ENCODE measurements at regions not wholly inside any gene's neighbourhood (a gene's known extent, or its start where the extent isn't known, plus 50 kb on each side); places are given as distances from the start of the nearest gene placed in this dataset.
"Not testable (repeated sequence)": the region's sequence is repeated elsewhere in the genome, so short reads cannot be mapped to it uniquely, and the experiment has no call there.

GRCh38 chr14:34299360-34299759 lies 162.7 kb downstream of the SPTSSA start:
- no peak for DNase-seq

- no peak for DNase-seq
Measured at GRCh38 chr14:34297786-34298520, 164.1 kb downstream of the SPTSSA start.

GRCh38 chr14:34283590-34283989 lies 178.4 kb downstream of the SPTSSA start:
- no peak for DNase-seq

GRCh38 chr14:34277191-34277590 lies 184.8 kb downstream of the SPTSSA start:
- no peak for DNase-seq

- no peak for DNase-seq
Measured at GRCh38 chr14:34275530-34275929, 186.5 kb downstream of the SPTSSA start.

- no peak for DNase-seq
Measured at GRCh38 chr14:34275078-34275477, 187.0 kb downstream of the SPTSSA start.

- DNase-seq = not testable (repeated sequence)
Measured at GRCh38 chr14:34273716-34274115, 188.3 kb downstream of the SPTSSA start.

- peak; percentile 5 for DNase-seq
Measured at GRCh38 chr14:34270361-34270760, 191.7 kb downstream of the SPTSSA start.

GRCh38 chr14:34266344-34266743 lies 195.7 kb downstream of the SPTSSA start:
- no peak for DNase-seq

GRCh38 chr14:34262127-34262910 lies 199.7 kb downstream of the SPTSSA start:
- no peak for DNase-seq

GRCh38 chr14:34259996-34260395 lies 202.0 kb downstream of the SPTSSA start:
- DNase-seq = no peak

GRCh38 chr14:34258318-34258717 lies 203.7 kb downstream of the SPTSSA start:
- DNase-seq = peak; percentile 3

GRCh38 chr14:34257505-34257904 lies 204.5 kb downstream of the SPTSSA start:
- no peak for DNase-seq

GRCh38 chr14:34256223-34256622 lies 205.8 kb downstream of the SPTSSA start:
- no peak for DNase-seq

- no peak for DNase-seq
Measured at GRCh38 chr14:34254571-34254970, 207.5 kb downstream of the SPTSSA start.

GRCh38 chr14:34254031-34254430 lies 208.0 kb downstream of the SPTSSA start:
- no peak for DNase-seq

- peak; percentile 87 for DNase-seq
Measured at GRCh38 chr14:34252227-34252626, 209.8 kb downstream of the SPTSSA start.

GRCh38 chr14:34251662-34252061 lies 210.4 kb downstream of the SPTSSA start:
- peak; percentile 90 for DNase-seq

GRCh38 chr14:34250959-34251358 lies 211.1 kb downstream of the SPTSSA start:
- peak; percentile 30 for DNase-seq

- no peak for DNase-seq
Measured at GRCh38 chr14:34247605-34248004, 214.4 kb downstream of the SPTSSA start.

GRCh38 chr14:34246206-34246605 lies 215.8 kb downstream of the SPTSSA start:
- DNase-seq = no peak

- DNase-seq = no peak
Measured at GRCh38 chr14:34243401-34243800, 218.6 kb downstream of the SPTSSA start.

- DNase-seq = no peak
Measured at GRCh38 chr14:34243001-34243400, 219.0 kb downstream of the SPTSSA start.

- DNase-seq = no peak
Measured at GRCh38 chr14:34241185-34241711, 220.8 kb downstream of the SPTSSA start.
